SK-N-SH (cell line): ENCODE measurements at regions not wholly inside any gene's neighbourhood (a gene's known extent, or its start where the extent isn't known, plus 50 kb on each side); places are given as distances from the start of the nearest gene placed in this dataset.

Experiments
- CTCF ChIA-PET: fragments of 300-600, 350-600 bp; formaldehyde crosslinking; extraction: SDS; loops from one replicate; lab custom pipeline; 2021; lab: Yijun Ruan, JAX
- POLR2A ChIA-PET: fragments of 350-600 bp; sonication (Branson Sonifier 250); formaldehyde crosslinking; extraction: SDS; loops from one replicate; lab custom pipeline; 2020; ENCODE audit warnings: antibody characterized with exemption, inconsistent platforms; lab: Yijun Ruan, JAX
- DNase-seq: peaks from one replicate; pipeline ENCODE4 v3.0.0; 2012
- H2AFZ ChIP-seq: fragments of 200-600 bp; sonication (generic); 2 replicates; pipeline ENCODE4 v1.8.1; 2016; ENCODE audit warnings: antibody characterized with exemption, mild to moderate bottlenecking, low read depth
- H3F3A ChIP-seq: fragments of 200-600 bp; sonication (generic); replicated peaks from 2 replicates; pipeline ENCODE3; 2016; ENCODE audit warnings: antibody characterized with exemption, mild to moderate bottlenecking; ENCODE audit not compliant: insufficient read depth
- H3K27ac ChIP-seq, 2 experiments: fragments of 200-500 bp in 1 of 2; fragments of 200-600 bp in 1 of 2; sonication (Bioruptor generic) in 1 of 2; sonication (generic), shearing (Covaris generic) in 1 of 2; 2 replicates each; pipeline versions ENCODE4 v1.5.1 to v1.6.1; 2014 to 2016; ENCODE audit warnings: low read depth in 2 of 2, inconsistent platforms in 1 of 2, low read length in 1 of 2, mild to moderate bottlenecking in 1 of 2, mixed read lengths in 1 of 2
- H3K27me3 ChIP-seq: fragments of 200-600 bp; sonication (generic), shearing (Covaris generic); 2 replicates; pipeline ENCODE4 v1.6.1; 2016; ENCODE audit warnings: mixed run types; ENCODE audit not compliant: insufficient read depth
- H3K36me3 ChIP-seq, 2 experiments: fragments of 200-500 bp in 1 of 2; fragments of 200-600 bp in 1 of 2; sonication (Bioruptor generic) in 1 of 2; sonication (generic) in 1 of 2; replicated peaks in 1 of 2; 2 replicates each; pipeline versions ENCODE3 to v1.5.1; 2014 to 2016; ENCODE audit warnings: low read length in 1 of 2, mild to moderate bottlenecking in 1 of 2; ENCODE audit not compliant: insufficient read depth in 2 of 2, control insufficient read depth in 1 of 2
- H3K4me1 ChIP-seq, 2 experiments: fragments of 200-500 bp in 1 of 2; fragments of 200-600 bp in 1 of 2; sonication (Bioruptor generic) in 1 of 2; sonication (generic), shearing (Covaris generic) in 1 of 2; 2 replicates each; pipeline versions ENCODE4 v1.5.1 to v1.6.1; 2014 to 2016; ENCODE audit warnings: low read depth in 1 of 2, low read length in 1 of 2, mixed run types in 1 of 2; ENCODE audit not compliant: insufficient read depth in 2 of 2, control insufficient read depth in 1 of 2
- H3K4me2 ChIP-seq: fragments of 200-600 bp; sonication (generic), shearing (Covaris generic); 2 replicates; pipeline ENCODE4 v1.6.1; 2017; ENCODE audit warnings: mixed run types
- H3K4me3 ChIP-seq, 2 experiments: fragments of 200-500 bp in 1 of 2; fragments of 200-600 bp in 1 of 2; sonication (Bioruptor generic) in 1 of 2; sonication (generic), shearing (Covaris generic) in 1 of 2; 2 replicates each; pipeline versions ENCODE4 v1.5.1 to v1.8.1; 2014 to 2016; ENCODE audit warnings: low read depth in 2 of 2, inconsistent platforms in 1 of 2, low read length in 1 of 2, mild to moderate bottlenecking in 1 of 2, mixed read lengths in 1 of 2, moderate library complexity in 1 of 2
- H3K79me2 ChIP-seq: fragments of 200-600 bp; sonication (generic); 2 replicates; pipeline ENCODE4 v1.8.1; 2017; ENCODE audit warnings: mild to moderate bottlenecking; ENCODE audit not compliant: insufficient read depth
- H3K9ac ChIP-seq: fragments of 200-600 bp; sonication (generic); 2 replicates; pipeline ENCODE4 v1.6.1; 2017; ENCODE audit warnings: mixed run types
- H3K9me2 ChIP-seq: fragments of 200-600 bp; sonication (generic); 2 replicates; pipeline ENCODE4 v1.6.1; 2017; ENCODE audit warnings: mixed run types
- H3K9me3 ChIP-seq: fragments of 200-600 bp; sonication (generic); 2 replicates; pipeline ENCODE4 v1.6.1; 2017; ENCODE audit warnings: mixed run types, mild to moderate bottlenecking, moderate library complexity
- H4K20me1 ChIP-seq: fragments of 200-600 bp; sonication (generic); 2 replicates; pipeline ENCODE4 v1.6.1; 2017; ENCODE audit warnings: mild to moderate bottlenecking, mixed run types; ENCODE audit not compliant: insufficient read depth
- EP300 ChIP-seq, 2 experiments: IDR thresholded peaks; 2 replicates each; pipeline versions ENCODE4 v1.4.0 to v1.6.1; 2012; ENCODE audit warnings: borderline replicate concordance in 1 of 2, low read depth in 1 of 2, low read length in 1 of 2
- EZH2phosphoT487 ChIP-seq: fragments of 200-600 bp; sonication (generic); IDR thresholded peaks from 2 replicates; pipeline ENCODE4 v1.6.1; 2017; ENCODE audit warnings: low read depth, mixed run types, mild to moderate bottlenecking, antibody characterized with exemption, moderate library complexity, borderline replicate concordance
- FOSL2 ChIP-seq: IDR thresholded peaks from 2 replicates; pipeline ENCODE4 v1.4.0; 2012; ENCODE audit warnings: low read depth, mild to moderate bottlenecking, moderate library complexity, borderline replicate concordance
- FOXJ3 ChIP-seq: sonication (generic); formaldehyde crosslinking; IDR thresholded peaks from 2 replicates; pipeline ENCODE4 v1.5.1; 2020; ENCODE audit warnings: mild to moderate bottlenecking, missing genetic modification reagents
- GATA2 ChIP-seq: sonication (generic); formaldehyde crosslinking; IDR thresholded peaks from 2 replicates; pipeline ENCODE4 v1.5.0; 2020; ENCODE audit warnings: mild to moderate bottlenecking, missing genetic modification reagents
- JUND ChIP-seq: IDR thresholded peaks from 2 replicates; pipeline ENCODE4 v1.4.0; 2012
- MAX ChIP-seq: IDR thresholded peaks from 2 replicates; pipeline ENCODE4 v1.4.0; 2012; ENCODE audit warnings: low read depth
- NFIC ChIP-seq: IDR thresholded peaks from 2 replicates; pipeline ENCODE4 v1.4.0; 2012; ENCODE audit warnings: borderline replicate concordance
- RFX5 ChIP-seq: IDR thresholded peaks from 2 replicates; pipeline ENCODE4 v1.6.1; 2012; ENCODE audit warnings: mild to moderate bottlenecking, improper control_type of control experiment, low read length
- SIN3A ChIP-seq: IDR thresholded peaks from 2 replicates; pipeline ENCODE4 v1.6.1; 2012; ENCODE audit warnings: low read depth, mild to moderate bottlenecking, low read length, moderate library complexity, borderline replicate concordance
- TAF1 ChIP-seq: IDR thresholded peaks from 2 replicates; pipeline ENCODE4 v1.6.1; 2012; ENCODE audit warnings: low read depth, mild to moderate bottlenecking, low read length, moderate library complexity, borderline replicate concordance
- TCF12 ChIP-seq: IDR thresholded peaks from 2 replicates; pipeline ENCODE4 v1.4.0; 2012
- TEAD4 ChIP-seq: IDR thresholded peaks from 2 replicates; pipeline ENCODE4 v1.4.0; 2012; ENCODE audit warnings: mild to moderate bottlenecking, borderline replicate concordance; ENCODE audit not compliant: insufficient read depth
- YY1 ChIP-seq: IDR thresholded peaks from 2 replicates; pipeline ENCODE4 v1.4.0; 2012; ENCODE audit warnings: low read depth, mild to moderate bottlenecking
- WGBS: methylation state at CpG from one replicate; pipeline ENCODE4 v1.1.6; 2017; ENCODE audit warnings: low lambda C conversion rate; 5-methylcytosine and 5-hydroxymethylcytosine counted together
- TF ChIP-seq, protein P1 (sequence below): IDR thresholded peaks from 2 replicates; pipeline ENCODE4 v1.4.0; 2012; ENCODE audit warnings: low read depth, borderline replicate concordance
- TF ChIP-seq, protein P2 (sequence below): IDR thresholded peaks from 2 replicates; pipeline ENCODE4 v1.4.0; 2012; ENCODE audit warnings: low read depth, borderline replicate concordance

GRCh38 chr6:85361643-85362014, 88.3 kb upstream of the NT5E start:
- Histone ChIP-seq H2AFZ (peak overlapping the region; percentile 45; the same call in 1 of the 2 replicates), H3K9ac (peak overlapping the region; percentile 3; the same call in 1 of the 2 replicates), H3K4me3 (no peak overlapping the region), H3K36me3 (no peaks in the 10 kb centered on the region), H3F3A (peaks cover 41% of the 10 kb centered on the region), H3K79me2 (no peaks in the 10 kb centered on the region), H3K4me1 (peaks cover 0 to 34% of the 10 kb centered on the region in 2 experiments), H3K9me2 (no peaks in the 10 kb centered on the region), H3K27ac (peak overlapping the region; percentile 67 to 93), H4K20me1 (no peaks in the 10 kb centered on the region)
- CTCF ChIA-PET = interaction anchor here (1.2 to 6.1 kb wide), 3 partner anchors 121 to 316 kb away, joined by 3 to 41 read pairs (median 3); no protein-coding TSS in a partner anchor
- TF ChIP-seq NFIC = peak; percentile 39; the same call in 1 of the 2 replicates
- no peak for TF ChIP-seq MAX
- TF ChIP-seq EZH2phosphoT487 = no peak
- TF ChIP-seq, protein P1, sequence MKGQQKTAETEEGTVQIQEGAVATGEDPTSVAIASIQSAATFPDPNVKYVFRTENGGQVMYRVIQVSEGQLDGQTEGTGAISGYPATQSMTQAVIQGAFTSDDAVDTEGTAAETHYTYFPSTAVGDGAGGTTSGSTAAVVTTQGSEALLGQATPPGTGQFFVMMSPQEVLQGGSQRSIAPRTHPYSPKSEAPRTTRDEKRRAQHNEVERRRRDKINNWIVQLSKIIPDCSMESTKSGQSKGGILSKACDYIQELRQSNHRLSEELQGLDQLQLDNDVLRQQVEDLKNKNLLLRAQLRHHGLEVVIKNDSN = no peak
- TF ChIP-seq YY1 = no peak
- TF ChIP-seq, protein P2, sequence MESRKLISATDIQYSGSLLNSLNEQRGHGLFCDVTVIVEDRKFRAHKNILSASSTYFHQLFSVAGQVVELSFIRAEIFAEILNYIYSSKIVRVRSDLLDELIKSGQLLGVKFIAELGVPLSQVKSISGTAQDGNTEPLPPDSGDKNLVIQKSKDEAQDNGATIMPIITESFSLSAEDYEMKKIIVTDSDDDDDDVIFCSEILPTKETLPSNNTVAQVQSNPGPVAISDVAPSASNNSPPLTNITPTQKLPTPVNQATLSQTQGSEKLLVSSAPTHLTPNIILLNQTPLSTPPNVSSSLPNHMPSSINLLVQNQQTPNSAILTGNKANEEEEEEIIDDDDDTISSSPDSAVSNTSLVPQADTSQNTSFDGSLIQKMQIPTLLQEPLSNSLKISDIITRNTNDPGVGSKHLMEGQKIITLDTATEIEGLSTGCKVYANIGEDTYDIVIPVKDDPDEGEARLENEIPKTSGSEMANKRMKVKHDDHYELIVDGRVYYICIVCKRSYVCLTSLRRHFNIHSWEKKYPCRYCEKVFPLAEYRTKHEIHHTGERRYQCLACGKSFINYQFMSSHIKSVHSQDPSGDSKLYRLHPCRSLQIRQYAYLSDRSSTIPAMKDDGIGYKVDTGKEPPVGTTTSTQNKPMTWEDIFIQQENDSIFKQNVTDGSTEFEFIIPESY = 0 out of 2 replicates have a peak, but pooled peaks have one; percentile 7
- TF ChIP-seq TCF12 = peak; percentile 1; the same call in 1 of the 2 replicates
- TF ChIP-seq RFX5 = no peak
- TF ChIP-seq, all 33 proteins: peak for 3
- 88% methylated on average over 2 of the region's 2 CpGs for WGBS
- Histone ChIP-seq H3K27me3 (no peaks in the 10 kb centered on the region), H3K9me3 (no peaks in the 10 kb centered on the region), H3K4me2 (peak overlapping the region; percentile 47)
- POLR2A ChIA-PET = no interaction called here
- DNase-seq = no peak

- H3K79me2 ChIP-seq = no peaks in the 10 kb centered on the region
- H3K4me1 ChIP-seq = peaks cover 0 to 34% of the 10 kb centered on the region in 2 experiments
- peak overlapping the region; percentile 20; the same call in 1 of the 2 replicates for H3K9ac ChIP-seq
- no peak overlapping the region for H3K4me3 ChIP-seq
- WGBS = 12% methylated on average over 1 of the region's 1 CpG
- ChIA-PET POLR2A (no interaction called here), CTCF (interaction anchor here (0.7 to 6.1 kb wide), 4 partner anchors 36 to 317 kb away, joined by 3 to 41 read pairs (median 3); no protein-coding TSS in a partner anchor)
- H3K4me2 ChIP-seq = peak overlapping the region; percentile 19; the same call in 1 of the 2 replicates
- H3K27ac ChIP-seq = peak overlapping the region; percentile 67 to 93; a peak in 3 of 4 replicates
- no peaks in the 10 kb centered on the region for H4K20me1 ChIP-seq
- H2AFZ ChIP-seq = no peak overlapping the region
- no peaks in the 10 kb centered on the region for H3K27me3 ChIP-seq
- H3K9me3 ChIP-seq = no peaks in the 10 kb centered on the region
- no peaks in the 10 kb centered on the region for H3K36me3 ChIP-seq
- no peak for DNase-seq
- H3K9me2 ChIP-seq = no peaks in the 10 kb centered on the region
- H3F3A ChIP-seq = peaks cover 41% of the 10 kb centered on the region
- TF ChIP-seq MAX (peak; percentile 80), NFIC (0 out of 2 replicates have a peak, but pooled peaks have one; percentile 23), TCF12 (peak; percentile 79), SIN3A (no peak), YY1 (no peak), GATA2 (no peak), TEAD4 (peak; percentile 62; the same call in 1 of the 2 replicates), JUND (peak; percentile 95), FOXJ3 (CRISPR knock-in tag) (no peak), TAF1 (peak; percentile 8; the same call in 1 of the 2 replicates), FOSL2 (peak; percentile 98), EP300 (IDR thresholded peaks at IDR 0.05; ENCODE audit: borderline replicate concordance in 1 of 2, low read depth in 1 of 2, low read length in 1 of 2) (peak in 1 of 2 experiments; percentile 72; a peak in 1 of 4 replicates)
- TF ChIP-seq, protein P1 = peak; percentile 50; the same call in 1 of the 2 replicates
- TF ChIP-seq, protein P2 = 0 out of 2 replicates have a peak, but pooled peaks have one; percentile 24
These were observed 88.9 kb upstream of the NT5E start for GRCh38 chr6:85360794-85361642.
